ENCODE measurements at regions not wholly inside any gene's neighbourhood (a gene's known extent, or its start where the extent isn't known, plus 50 kb on each side); places are given as distances from the start of the nearest gene placed in this dataset.
"Not testable (repeated sequence)": the region's sequence is repeated elsewhere in the genome, so short reads cannot be mapped to it uniquely, and the experiment has no call there.

- not testable (repeated sequence) for H3K23me2 ChIP-seq (ENCODE audit: insufficient read length, low read depth, low read length, poor library complexity, severe bottlenecking); H3T11ph ChIP-seq (ENCODE audit: low read length); H2BK120ac ChIP-seq (ENCODE audit: low read depth, low read length, poor library complexity, severe bottlenecking); H4K5ac ChIP-seq (ENCODE audit: insufficient read length, low read depth, low read length); H3K14ac ChIP-seq (ENCODE audit: insufficient read depth, low read length); H2BK12ac ChIP-seq (ENCODE audit: insufficient read length, low read depth, low read length); H3K27me3 ChIP-seq (ENCODE audit: insufficient read depth, low read length); H4K91ac ChIP-seq (ENCODE audit: insufficient read length, low read depth, low read length); H2BK5ac ChIP-seq (ENCODE audit: insufficient read length, low read length); H4K20me1 ChIP-seq (ENCODE audit: control insufficient read depth, insufficient read depth, insufficient read length); H3K4ac ChIP-seq (ENCODE audit: low read depth, low read length); H2BK20ac ChIP-seq (ENCODE audit: low read depth, low read length, poor library complexity, severe bottlenecking); H3K4me1 ChIP-seq (ENCODE audit: insufficient read depth, low read length); H3K18ac ChIP-seq (ENCODE audit: insufficient read length, low read depth, low read length); H3K4me2 ChIP-seq (ENCODE audit: insufficient read depth, insufficient read length, low read length); DNase-seq; H3K27ac ChIP-seq (ENCODE audit: insufficient read length, low read depth, low read length); H2AFZ ChIP-seq (ENCODE audit: low read length); H2BK15ac ChIP-seq (ENCODE audit: low read depth, low read length); H3K27ac Mint-ChIP-seq; H3K27me3 Mint-ChIP-seq (ENCODE audit: low read depth); H3K9ac ChIP-seq (ENCODE audit: extremely low read depth, insufficient read length, low read length); H3K4me3 Mint-ChIP-seq; H3K79me2 ChIP-seq (ENCODE audit: insufficient read depth, low read length); H3K56ac ChIP-seq (ENCODE audit: insufficient read length, low read depth, low read length); H2AK5ac ChIP-seq (ENCODE audit: insufficient read length, low read length); H3K23ac ChIP-seq (ENCODE audit: insufficient read length, low read depth, low read length); H4K8ac ChIP-seq (replicated peaks; ENCODE audit: insufficient read length, low read depth, low read length); H3K36me3 Mint-ChIP-seq (ENCODE audit: insufficient read depth in 1 of 3, low read depth in 3 of 3); H3K9me3 ChIP-seq (ENCODE audit: control insufficient read depth, low read depth, low read length); H3K4me1 Mint-ChIP-seq; H3K79me1 ChIP-seq (ENCODE audit: insufficient read depth, low read depth, low read length, poor library complexity, severe bottlenecking)
- H3K9me3 Mint-ChIP-seq: peaks cover 14 to 21% of the 10 kb centered on the region in 2 experiments
- WGBS (ENCODE audit: extremely low coverage, insufficient read length, low lambda C conversion rate): no CpG with 5 or more reads among the region's 7 CpGs
These were observed 2874.4 kb downstream of the RPIA start for GRCh38 chr2:91565689-91566430.

GRCh38 chr2:91566611-91567010 lies 2875.1 kb downstream of the RPIA start:
- H3K4me1 Mint-ChIP-seq; H3K56ac ChIP-seq (ENCODE audit: insufficient read length, low read depth, low read length); H3K36me3 Mint-ChIP-seq (ENCODE audit: insufficient read depth in 1 of 3, low read depth in 3 of 3); H2AFZ ChIP-seq (ENCODE audit: low read length); H2BK5ac ChIP-seq (ENCODE audit: insufficient read length, low read length); H3T11ph ChIP-seq (ENCODE audit: low read length); H3K23ac ChIP-seq (ENCODE audit: insufficient read length, low read depth, low read length); DNase-seq; H4K20me1 ChIP-seq (ENCODE audit: control insufficient read depth, insufficient read depth, insufficient read length); H4K91ac ChIP-seq (ENCODE audit: insufficient read length, low read depth, low read length); H2BK120ac ChIP-seq (ENCODE audit: low read depth, low read length, poor library complexity, severe bottlenecking); H3K14ac ChIP-seq (ENCODE audit: insufficient read depth, low read length); H4K8ac ChIP-seq (replicated peaks; ENCODE audit: insufficient read length, low read depth, low read length); H3K23me2 ChIP-seq (ENCODE audit: insufficient read length, low read depth, low read length, poor library complexity, severe bottlenecking); H2AK5ac ChIP-seq (ENCODE audit: insufficient read length, low read length); H3K27me3 ChIP-seq (ENCODE audit: insufficient read depth, low read length); H3K27ac Mint-ChIP-seq; H3K9me3 ChIP-seq (ENCODE audit: control insufficient read depth, low read depth, low read length); H3K4ac ChIP-seq (ENCODE audit: low read depth, low read length); H3K18ac ChIP-seq (ENCODE audit: insufficient read length, low read depth, low read length); H4K5ac ChIP-seq (ENCODE audit: insufficient read length, low read depth, low read length); H2BK15ac ChIP-seq (ENCODE audit: low read depth, low read length); H2BK12ac ChIP-seq (ENCODE audit: insufficient read length, low read depth, low read length); H3K79me2 ChIP-seq (ENCODE audit: insufficient read depth, low read length); H3K4me3 Mint-ChIP-seq; H3K4me2 ChIP-seq (ENCODE audit: insufficient read depth, insufficient read length, low read length); H3K27ac ChIP-seq (ENCODE audit: insufficient read length, low read depth, low read length); H3K79me1 ChIP-seq (ENCODE audit: insufficient read depth, low read depth, low read length, poor library complexity, severe bottlenecking); H2BK20ac ChIP-seq (ENCODE audit: low read depth, low read length, poor library complexity, severe bottlenecking); H3K27me3 Mint-ChIP-seq (ENCODE audit: low read depth); H3K4me1 ChIP-seq (ENCODE audit: insufficient read depth, low read length); H3K9ac ChIP-seq (ENCODE audit: extremely low read depth, insufficient read length, low read length): not testable (repeated sequence)
- no CpG with 5 or more reads among the region's 8 CpGs for WGBS (ENCODE audit: extremely low coverage, insufficient read length, low lambda C conversion rate)
- H3K9me3 Mint-ChIP-seq: peaks cover 19 to 26% of the 10 kb centered on the region in 2 experiments; a peak in 4 of 5 replicates
